Psoas muscle (tissue), 7 donors: ENCODE measurements at regions not wholly inside any gene's neighbourhood (a gene's known extent, or its start where the extent isn't known, plus 50 kb on each side); places are given as distances from the start of the nearest gene placed in this dataset.

Experiments
- ATAC-seq, 4 donors: fragments of 200-7000 bp; cut with Tn5 transposase; one replicate each; pipeline ENCODE4 v1.9.1; 2020; ENCODE audit warnings: moderate library complexity in 3 of 4, mild to moderate bottlenecking in 2 of 4
- DNase-seq, 2 donors: peaks; one replicate each; pipeline ENCODE4 v3.0.0-alpha.2; 2020
- H3K27ac ChIP-seq: fragments of 200-600 bp; one replicate; pipeline ENCODE4 v1.8.0; 2022
- H3K27me3 ChIP-seq, 3 donors: fragments of 200-600 bp in 1 of 3; one replicate each; pipeline versions ENCODE4 v1.6.1 to v1.8.0; 2013 to 2022; ENCODE audit warnings: low read length in 2 of 3, mild to moderate bottlenecking in 2 of 3, moderate library complexity in 1 of 3; ENCODE audit not compliant: insufficient read depth in 3 of 3
- H3K36me3 ChIP-seq, 2 donors: fragments of 200-600 bp in 1 of 2; one replicate each; pipeline versions ENCODE4 v1.6.1 to v1.8.0; 2013 to 2022; ENCODE audit warnings: low read depth in 1 of 2, mild to moderate bottlenecking in 1 of 2, moderate library complexity in 1 of 2; ENCODE audit not compliant: insufficient read depth in 1 of 2
- H3K4me1 ChIP-seq: fragments of 200-600 bp; one replicate; pipeline ENCODE4 v1.8.0; 2022
- H3K4me3 ChIP-seq: fragments of 200-600 bp; one replicate; pipeline ENCODE4 v1.8.0; 2022; ENCODE audit warnings: mild to moderate bottlenecking
- H3K9me3 ChIP-seq: fragments of 200-600 bp; one replicate; pipeline ENCODE4 v1.8.0; 2022
- WGBS, 3 donors: extraction: QIAGEN DNeasy Blood & Tissue Kit; methylation state at CpG; one replicate each; pipeline versions ENCODE4 v1.1.6 to v1.1.7; 2013; 5-methylcytosine and 5-hydroxymethylcytosine counted together
- intact Hi-C, 2 donors: fragments of 100-400 bp; cut with DNase I; formaldehyde crosslinking; loops; one replicate each; pipeline versions ENCODE4 v1.11.0 to v1.14.2; 2022
- TF ChIP-seq, protein P1 (sequence below): fragments of 200-600 bp; IDR thresholded peaks from one replicate; pipeline ENCODE4 v1.8.0; 2022; ENCODE audit warnings: antibody characterized with exemption
- donor health status: healthy with polysubstance abuse.
- donor health status: DM: no; HTN: no; CAD: no; lungs with moderate emphysema.
- donor health status: Bipolar disorder and iron deficiency.
- donor health status: healthy.
- donor health status: DM: yes; HTN: yes; CAD: no.
- donor health status: DM: no; HTN: no; CAD: no.
- donor health status: DM: yes; HTN: yes; CAD: no.

DNA sequence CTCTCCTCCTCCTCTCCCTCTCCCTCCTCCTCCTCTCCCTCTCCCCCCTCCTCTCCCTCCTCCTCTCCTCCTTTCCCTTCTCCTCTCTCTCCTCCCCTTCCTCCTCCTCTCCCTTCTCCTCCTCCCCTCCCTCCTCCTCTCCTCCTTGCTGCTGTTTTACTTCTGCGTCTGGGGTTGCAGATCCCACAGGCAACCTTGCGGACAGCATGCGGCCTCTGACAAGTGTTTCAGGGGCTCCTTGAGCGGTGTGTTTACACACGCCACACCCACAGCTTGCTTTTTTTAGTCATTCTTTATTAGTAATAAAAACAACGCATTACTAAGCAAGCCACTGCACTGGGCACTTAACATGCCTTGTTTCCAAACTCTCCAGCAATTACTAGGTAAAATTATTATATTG lies 81.9 kb downstream of the TFAP2C start:
- H3K27me3 ChIP-seq, result no peaks in the 10 kb centered on the region
- TF ChIP-seq, protein P1, sequence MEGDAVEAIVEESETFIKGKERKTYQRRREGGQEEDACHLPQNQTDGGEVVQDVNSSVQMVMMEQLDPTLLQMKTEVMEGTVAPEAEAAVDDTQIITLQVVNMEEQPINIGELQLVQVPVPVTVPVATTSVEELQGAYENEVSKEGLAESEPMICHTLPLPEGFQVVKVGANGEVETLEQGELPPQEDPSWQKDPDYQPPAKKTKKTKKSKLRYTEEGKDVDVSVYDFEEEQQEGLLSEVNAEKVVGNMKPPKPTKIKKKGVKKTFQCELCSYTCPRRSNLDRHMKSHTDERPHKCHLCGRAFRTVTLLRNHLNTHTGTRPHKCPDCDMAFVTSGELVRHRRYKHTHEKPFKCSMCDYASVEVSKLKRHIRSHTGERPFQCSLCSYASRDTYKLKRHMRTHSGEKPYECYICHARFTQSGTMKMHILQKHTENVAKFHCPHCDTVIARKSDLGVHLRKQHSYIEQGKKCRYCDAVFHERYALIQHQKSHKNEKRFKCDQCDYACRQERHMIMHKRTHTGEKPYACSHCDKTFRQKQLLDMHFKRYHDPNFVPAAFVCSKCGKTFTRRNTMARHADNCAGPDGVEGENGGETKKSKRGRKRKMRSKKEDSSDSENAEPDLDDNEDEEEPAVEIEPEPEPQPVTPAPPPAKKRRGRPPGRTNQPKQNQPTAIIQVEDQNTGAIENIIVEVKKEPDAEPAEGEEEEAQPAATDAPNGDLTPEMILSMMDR, result no peak
- ATAC-seq (no peak), DNase-seq (no peak)
- no peaks in the 10 kb centered on the region for H3K36me3 ChIP-seq
- 41 to 53% (median 43%) methylated on average over 6 of the region's 6 CpGs for WGBS, 3 donors
- intact Hi-C loops, result no loop called here
- no peak overlapping the region for H3K4me3 ChIP-seq
- H3K9me3 ChIP-seq, result no peaks in the 10 kb centered on the region
- H3K4me1 ChIP-seq, result no peaks in the 10 kb centered on the region
- H3K27ac ChIP-seq, result no peak overlapping the region

- Histone ChIP-seq H3K9me3 (no peaks in the 10 kb centered on the region), H3K36me3 (no peaks in the 10 kb centered on the region), H3K27me3 (no peaks in the 10 kb centered on the region), H3K4me1 (no peaks in the 10 kb centered on the region), H3K4me3 (no peak overlapping the region), H3K27ac (no peak overlapping the region)
- intact Hi-C loops, result no loop called here
- TF ChIP-seq, protein P1, result no peak
- no peak for DNase-seq
- 48 to 56% (median 53%) methylated on average over 10 of the region's 10 CpGs for WGBS, 3 donors
- no peak for ATAC-seq
Measured at GRCh38 chr20:56715309-56715708, 86.2 kb downstream of the TFAP2C start.

DNA sequence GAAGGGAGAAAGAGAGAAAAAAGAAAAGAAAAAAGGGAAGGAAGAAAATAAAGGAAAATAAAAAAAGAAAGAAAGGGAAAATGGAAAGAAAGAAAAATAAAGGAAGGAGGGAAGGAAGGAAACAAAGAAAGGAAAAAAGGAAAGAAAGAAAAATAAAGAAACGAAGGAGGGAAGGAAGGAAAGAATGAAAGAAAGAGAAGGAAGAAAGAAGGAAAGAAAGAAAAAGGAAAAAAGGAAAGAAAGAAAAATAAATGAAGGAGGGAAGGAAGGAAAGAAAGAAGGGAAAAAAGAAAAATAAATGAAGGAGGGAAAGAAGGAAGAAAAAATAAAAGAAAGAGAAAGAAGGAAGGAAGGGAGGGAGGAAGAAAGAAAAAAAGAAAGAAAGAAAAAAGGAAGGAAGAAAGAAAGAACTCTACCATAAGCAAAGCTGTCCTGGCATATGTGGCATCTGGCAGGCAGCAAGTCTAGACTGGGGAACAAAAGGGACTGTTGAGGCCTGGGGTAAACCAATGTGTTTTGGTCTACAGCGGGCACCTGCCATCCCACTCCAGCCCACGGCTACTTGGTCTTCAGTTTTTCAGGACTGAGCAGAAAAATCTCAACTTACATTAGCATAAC lies 86.9 kb downstream of the TFAP2C start:
- no peak for ATAC-seq
- Histone ChIP-seq H3K27me3 (no peaks in the 10 kb centered on the region), H3K4me3 (no peak overlapping the region), H3K4me1 (no peaks in the 10 kb centered on the region), H3K9me3 (no peaks in the 10 kb centered on the region), H3K36me3 (no peaks in the 10 kb centered on the region), H3K27ac (no peak overlapping the region)
- 48 to 56% (median 53%) methylated on average over 3 of the region's 3 CpGs for WGBS, 3 donors
- TF ChIP-seq, protein P1, result no peak
- DNase-seq, result no peak
- intact Hi-C loops, result no loop called here

DNA sequence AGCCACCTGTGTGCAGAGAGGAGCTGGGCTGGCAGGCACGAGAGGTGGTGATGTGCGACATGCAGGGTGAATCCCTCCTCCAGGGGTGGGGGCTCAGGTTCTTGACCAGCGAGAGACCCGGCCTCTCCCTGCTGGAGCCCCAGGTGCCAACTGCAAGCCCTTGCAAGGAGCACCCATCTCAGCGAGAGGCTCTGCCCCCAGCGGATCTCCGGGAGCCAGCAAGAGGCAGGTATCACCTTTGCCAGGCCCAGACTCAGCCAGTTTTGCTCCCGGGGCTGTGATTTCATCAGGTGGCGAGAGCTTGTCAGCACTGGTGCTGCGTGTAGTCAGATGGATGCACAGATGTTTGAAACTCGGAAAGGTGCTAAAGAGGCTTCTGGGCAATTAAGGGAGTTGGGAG lies 87.7 kb downstream of the TFAP2C start:
- H3K9me3 ChIP-seq, result no peaks in the 10 kb centered on the region
- intact Hi-C loops, result no loop called here
- no peaks in the 10 kb centered on the region for H3K36me3 ChIP-seq
- H3K27me3 ChIP-seq, result no peaks in the 10 kb centered on the region
- ATAC-seq, result no peak
- DNase-seq, result no peak
- no peaks in the 10 kb centered on the region for H3K4me1 ChIP-seq
- no peak overlapping the region for H3K4me3 ChIP-seq
- TF ChIP-seq, protein P1, result no peak
- no peak overlapping the region for H3K27ac ChIP-seq
- WGBS, 3 donors, result 69 to 78% (median 69%) methylated on average over 11 of the region's 11 CpGs

GRCh38 chr20:56718816-56719215 lies 89.7 kb downstream of the TFAP2C start:
- H3K27ac ChIP-seq, result no peak overlapping the region
- WGBS, 3 donors, result 81 to 83% (median 82%) methylated on average over 2 of the region's 2 CpGs
- intact Hi-C loops, result no loop called here
- no peaks in the 10 kb centered on the region for H3K4me1 ChIP-seq
- TF ChIP-seq, protein P1, result no peak
- DNase-seq (no peak), ATAC-seq (no peak)
- H3K36me3 ChIP-seq, result no peaks in the 10 kb centered on the region
- no peaks in the 10 kb centered on the region for H3K9me3 ChIP-seq
- no peak overlapping the region for H3K4me3 ChIP-seq
- H3K27me3 ChIP-seq, result no peaks in the 10 kb centered on the region
